CD14-positive monocyte (primary cell): ENCODE measurements at regions not wholly inside any gene's neighbourhood (a gene's known extent, or its start where the extent isn't known, plus 50 kb on each side); places are given as distances from the start of the nearest gene placed in this dataset.

Experiments
- DNase-seq, 3 donors: peaks; one replicate each; pipeline ENCODE4 v3.0.0-alpha.2; 2011 to 2022
- H2AFZ ChIP-seq: 2 replicates; pipeline ENCODE4 v1.6.0; 2012; ENCODE audit warnings: mild to moderate bottlenecking, low read depth, low read length, inconsistent platforms; ENCODE audit not compliant: insufficient read depth, poor library complexity, severe bottlenecking
- H3K27ac ChIP-seq, 2 donors: 1 replicate in 1 of 2; 2 replicates in 1 of 2; pipeline ENCODE4 v1.5.1; 2012 to 2013; ENCODE audit warnings: low read length in 2 of 2, control low read depth in 1 of 2, inconsistent platforms in 1 of 2, low read depth in 1 of 2, mild to moderate bottlenecking in 1 of 2
- H3K27me3 ChIP-seq, 2 donors: one replicate each; pipeline versions ENCODE4 v1.6.0 to v1.6.1; 2011 to 2013; ENCODE audit warnings: low read length in 2 of 2; ENCODE audit not compliant: control insufficient read depth in 2 of 2, insufficient read depth in 2 of 2
- H3K36me3 ChIP-seq, 2 donors: replicated peaks in 1 of 2; 1 replicate in 1 of 2; 2 replicates in 1 of 2; pipeline versions ENCODE4 v1.5.1 to v1.6.1; 2012 to 2013; ENCODE audit warnings: low read length in 2 of 2, control low read depth in 1 of 2, inconsistent platforms in 1 of 2, mild to moderate bottlenecking in 1 of 2; ENCODE audit not compliant: insufficient read depth in 2 of 2, control insufficient read depth in 1 of 2
- H3K4me1 ChIP-seq, 2 donors: 1 replicate in 1 of 2; 2 replicates in 1 of 2; pipeline versions ENCODE4 v1.5.1 to v1.6.1; 2012 to 2013; ENCODE audit warnings: low read length in 2 of 2, control low read depth in 1 of 2, inconsistent platforms in 1 of 2, mild to moderate bottlenecking in 1 of 2, moderate library complexity in 1 of 2; ENCODE audit not compliant: insufficient read depth in 2 of 2, control insufficient read depth in 1 of 2
- H3K4me2 ChIP-seq: replicated peaks from 2 replicates; pipeline ENCODE3; 2012; ENCODE audit warnings: low read length, moderate library complexity, mild to moderate bottlenecking; ENCODE audit not compliant: poor library complexity, severe bottlenecking; ENCODE audit errors: extremely low read depth
- H3K4me3 ChIP-seq, 3 experiments: fragments of 200-600 bp in 1 of 3; sonication (generic) in 1 of 3; replicated peaks in 1 of 3; 1 replicate in 2 of 3; 2 replicates in 1 of 3; pipeline ENCODE4 v1.5.1; 2011 to 2013; ENCODE audit warnings: low read length in 3 of 3, mild to moderate bottlenecking in 3 of 3, control low read depth in 2 of 3, low read depth in 2 of 3, inconsistent platforms in 1 of 3, moderate library complexity in 1 of 3
- H3K79me2 ChIP-seq: 2 replicates; pipeline ENCODE4 v1.6.0; 2012; ENCODE audit warnings: mild to moderate bottlenecking, control low read depth, inconsistent platforms, low read length, moderate library complexity; ENCODE audit not compliant: insufficient read depth
- H3K9ac ChIP-seq: 2 replicates; pipeline ENCODE4 v1.6.0; 2017; ENCODE audit warnings: low read length, mild to moderate bottlenecking; ENCODE audit not compliant: insufficient read depth, poor library complexity, severe bottlenecking
- H3K9me3 ChIP-seq, 2 donors: replicated peaks in 1 of 2; 1 replicate in 1 of 2; 2 replicates in 1 of 2; pipeline versions ENCODE4 v1.5.1 to v1.6.1; 2012 to 2013; ENCODE audit warnings: low read length in 2 of 2, control low read depth in 1 of 2; ENCODE audit not compliant: control insufficient read depth in 1 of 2, insufficient read depth in 1 of 2
- H4K20me1 ChIP-seq: 2 replicates; pipeline ENCODE4 v1.6.0; 2012; ENCODE audit warnings: mild to moderate bottlenecking, low read length, control low read depth, moderate library complexity; ENCODE audit not compliant: insufficient read depth
- H3K27ac Mint-ChIP-seq, 7 donors: one replicate each; pipeline ENCODE4 v1.8.0; 2020; ENCODE audit warnings: mild to moderate bottlenecking in 7 of 7, mixed read lengths in 7 of 7, moderate library complexity in 6 of 7, inconsistent platforms in 2 of 7
- H3K27me3 Mint-ChIP-seq, 3 donors: one replicate each; pipeline ENCODE4 v1.8.0; 2021 to 2022; ENCODE audit warnings: low read depth in 3 of 3, mild to moderate bottlenecking in 3 of 3, mixed read lengths in 3 of 3, moderate library complexity in 3 of 3, inconsistent platforms in 1 of 3
- H3K36me3 Mint-ChIP-seq, 2 donors: one replicate each; pipeline ENCODE4 v1.8.0; 2020; ENCODE audit warnings: mixed read lengths in 2 of 2, inconsistent platforms in 1 of 2, mild to moderate bottlenecking in 1 of 2
- H3K4me1 Mint-ChIP-seq: one replicate; pipeline ENCODE4 v1.8.0; 2020; ENCODE audit warnings: mild to moderate bottlenecking, mixed read lengths
- H3K4me3 Mint-ChIP-seq, 2 donors: one replicate each; pipeline ENCODE4 v1.8.0; 2020; ENCODE audit warnings: mild to moderate bottlenecking in 2 of 2, mixed read lengths in 2 of 2, moderate library complexity in 1 of 2
- H3K9me3 Mint-ChIP-seq, 7 donors: one replicate each; pipeline ENCODE4 v1.8.0; 2020 to 2022; ENCODE audit warnings: mixed read lengths in 7 of 7, mild to moderate bottlenecking in 6 of 7, moderate library complexity in 6 of 7, inconsistent platforms in 2 of 7
- WGBS: methylation state at CpG from one replicate; pipeline ENCODE4 v1.1.5; 2013; ENCODE audit warnings: missing lambda C conversion rate; ENCODE audit not compliant: insufficient coverage; 5-methylcytosine and 5-hydroxymethylcytosine counted together
- intact Hi-C, 2 donors: fragments of 100-400 bp; cut with micrococcal nuclease; formaldehyde crosslinking; loops; one replicate each; pipeline versions ENCODE4 v1.15.0 to v1.15.1; 2023
- TF ChIP-seq, protein P1 (sequence below): fragments of 200-600 bp; IDR thresholded peaks from one replicate; pipeline ENCODE4 v1.8.0; 2022; ENCODE audit warnings: antibody characterized with exemption, mild to moderate bottlenecking

- no peak overlapping the region for H3K4me3 ChIP-seq
- Mint-ChIP-seq H3K27ac (no peak overlapping the region), H3K27me3 (peaks cover 0 to 2% (median 0%) of the 10 kb centered on the region in 3 donors), H3K36me3 (no peaks in the 10 kb centered on the region), H3K4me3 (no peak overlapping the region), H3K9me3 (peaks cover 0 to 6% (median 2%) of the 10 kb centered on the region in 7 donors), H3K4me1 (no peaks in the 10 kb centered on the region)
- no peak overlapping the region for H3K27ac ChIP-seq
- H2AFZ ChIP-seq, result no peak overlapping the region
- no peaks in the 10 kb centered on the region for H4K20me1 ChIP-seq
- H3K9ac ChIP-seq, result no peak overlapping the region
- no peaks in the 10 kb centered on the region for H3K4me1 ChIP-seq
- TF ChIP-seq, protein P1, sequence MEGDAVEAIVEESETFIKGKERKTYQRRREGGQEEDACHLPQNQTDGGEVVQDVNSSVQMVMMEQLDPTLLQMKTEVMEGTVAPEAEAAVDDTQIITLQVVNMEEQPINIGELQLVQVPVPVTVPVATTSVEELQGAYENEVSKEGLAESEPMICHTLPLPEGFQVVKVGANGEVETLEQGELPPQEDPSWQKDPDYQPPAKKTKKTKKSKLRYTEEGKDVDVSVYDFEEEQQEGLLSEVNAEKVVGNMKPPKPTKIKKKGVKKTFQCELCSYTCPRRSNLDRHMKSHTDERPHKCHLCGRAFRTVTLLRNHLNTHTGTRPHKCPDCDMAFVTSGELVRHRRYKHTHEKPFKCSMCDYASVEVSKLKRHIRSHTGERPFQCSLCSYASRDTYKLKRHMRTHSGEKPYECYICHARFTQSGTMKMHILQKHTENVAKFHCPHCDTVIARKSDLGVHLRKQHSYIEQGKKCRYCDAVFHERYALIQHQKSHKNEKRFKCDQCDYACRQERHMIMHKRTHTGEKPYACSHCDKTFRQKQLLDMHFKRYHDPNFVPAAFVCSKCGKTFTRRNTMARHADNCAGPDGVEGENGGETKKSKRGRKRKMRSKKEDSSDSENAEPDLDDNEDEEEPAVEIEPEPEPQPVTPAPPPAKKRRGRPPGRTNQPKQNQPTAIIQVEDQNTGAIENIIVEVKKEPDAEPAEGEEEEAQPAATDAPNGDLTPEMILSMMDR, result no peak
- WGBS, result 22% methylated on average over 1 of the region's 2 CpGs
- no peaks in the 10 kb centered on the region for H3K9me3 ChIP-seq
- no peak for DNase-seq
- H3K27me3 ChIP-seq, result no peaks in the 10 kb centered on the region
- intact Hi-C loops, result no loop called here
- H3K4me2 ChIP-seq, result no peak overlapping the region
- H3K36me3 ChIP-seq, result no peaks in the 10 kb centered on the region
- no peaks in the 10 kb centered on the region for H3K79me2 ChIP-seq
Measured at GRCh38 chr1:214971071-214971470, 111.5 kb upstream of the KCNK2 start.

DNA sequence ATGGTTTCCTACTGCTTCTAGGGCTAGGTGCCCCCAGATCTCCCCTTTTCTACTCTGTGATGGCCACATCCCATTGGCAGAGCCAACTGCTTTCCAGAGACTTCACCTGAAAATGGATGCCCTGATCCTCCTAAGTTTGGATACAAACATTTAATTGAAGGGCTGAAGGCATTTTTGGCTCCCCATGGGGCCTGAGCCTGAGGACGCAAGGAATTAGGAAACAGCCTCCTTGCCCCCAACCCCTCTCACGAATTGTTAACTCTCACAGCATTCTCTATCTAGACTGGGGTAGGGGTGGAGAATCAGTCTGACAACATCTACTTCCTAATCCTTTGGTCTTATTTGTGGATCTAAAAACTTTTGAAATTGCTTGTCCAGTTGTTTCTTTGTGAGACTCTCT, 108.5 kb upstream of the KCNK2 start:
- Histone ChIP-seq H4K20me1 (no peaks in the 10 kb centered on the region), H3K27ac (no peak overlapping the region), H3K9ac (no peak overlapping the region), H3K27me3 (no peaks in the 10 kb centered on the region), H2AFZ (no peak overlapping the region), H3K4me3 (no peak overlapping the region), H3K9me3 (no peaks in the 10 kb centered on the region), H3K4me2 (no peak overlapping the region), H3K4me1 (no peaks in the 10 kb centered on the region), H3K36me3 (no peaks in the 10 kb centered on the region), H3K79me2 (no peaks in the 10 kb centered on the region)
- Mint-ChIP-seq H3K4me1 (no peaks in the 10 kb centered on the region), H3K27me3 (peaks cover 0 to 2% (median 2%) of the 10 kb centered on the region in 3 donors), H3K4me3 (no peak overlapping the region), H3K9me3 (peaks cover 0 to 5% (median 2%) of the 10 kb centered on the region in 7 donors), H3K27ac (no peak overlapping the region), H3K36me3 (no peaks in the 10 kb centered on the region)
- no peak for DNase-seq
- intact Hi-C loops, result no loop called here
- TF ChIP-seq, protein P1, result no peak
- no CpG with 5 or more reads among the region's 2 CpGs for WGBS
